HCT116 (cell line): ENCODE measurements at regions not wholly inside any gene's neighbourhood (a gene's known extent, or its start where the extent isn't known, plus 50 kb on each side); places are given as distances from the start of the nearest gene placed in this dataset.

Experiments used
- ATAC-seq: fragments of 200-7000 bp; cut with Tn5 transposase; 2 replicates; pipeline ENCODE4 v1.9.1; 2020; ENCODE audit warnings: mild to moderate bottlenecking, moderate library complexity
- BruUV-seq: library from RNA; stranded (reverse); fragments of 400-500 nt; replicated peaks from 2 replicates; lab custom pipeline; 2021; lab: Mats Ljungman, UMichigan
- CTCF ChIA-PET: fragments of 300-600 bp; sonication (Branson Sonifier 250); formaldehyde crosslinking; loops from one replicate; lab custom pipeline; 2021; ENCODE audit warnings: antibody characterized with exemption; lab: Charles Lee
- POLR2A ChIA-PET: fragments of 300-600, 350-600 bp; sonication (Branson Sonifier 250); formaldehyde crosslinking; loops from one replicate; lab custom pipeline; 2021; ENCODE audit warnings: antibody characterized with exemption; lab: Charles Lee
- RAD21 ChIA-PET, 2 experiments: fragments of 300-600 bp; sonication (Branson Sonifier 250); formaldehyde crosslinking; loops; one replicate each; lab custom pipeline; 2023; ENCODE audit warnings: low total read pairs in 2 of 2; ENCODE audit not compliant: uncharacterized antibody in 2 of 2, unreplicated experiment in 2 of 2, low non-redundant PET in 1 of 2; lab: Charles Lee
- DNase-seq: peaks from one replicate; pipeline ENCODE4 v3.0.0-alpha.2; 2010; ENCODE audit warnings: low read depth, low spot score
- H2AFZ ChIP-seq: fragments of 200-600 bp; shearing (Covaris generic), sonication (generic); 2 replicates; pipeline ENCODE4 v1.6.1; 2017; ENCODE audit warnings: low read depth, mixed run types, mixed read lengths, antibody characterized with exemption, low read length; ENCODE audit not compliant: poor library complexity, severe bottlenecking
- H3K27ac ChIP-seq: 2 replicates; pipeline ENCODE4 v1.5.1; 2012; ENCODE audit warnings: low read depth, low read length
- H3K27me3 ChIP-seq: fragments of 200-600 bp; sonication (generic); 2 replicates; pipeline ENCODE4 v1.6.1; 2016; ENCODE audit warnings: mixed run types, low read length, mixed read lengths; ENCODE audit not compliant: insufficient read depth
- H3K36me3 ChIP-seq, 2 experiments: fragments of 200-500 bp in 1 of 2; fragments of 200-600 bp in 1 of 2; sonication (Bioruptor generic) in 1 of 2; sonication (generic) in 1 of 2; 2 replicates each; pipeline versions ENCODE4 v1.5.1 to v1.6.1; 2014 to 2016; ENCODE audit warnings: low read length in 2 of 2, inconsistent platforms in 1 of 2, mixed read lengths in 1 of 2, mixed run types in 1 of 2; ENCODE audit not compliant: insufficient read depth in 2 of 2, control insufficient read depth in 1 of 2
- H3K4me1 ChIP-seq, 2 experiments: fragments of 200-600 bp in 1 of 2; sonication (generic) in 1 of 2; 2 replicates each; pipeline versions ENCODE4 v1.5.1 to v1.6.1; 2012 to 2017; ENCODE audit warnings: low read length in 2 of 2, inconsistent platforms in 1 of 2, mild to moderate bottlenecking in 1 of 2, mixed read lengths in 1 of 2, mixed run types in 1 of 2, moderate library complexity in 1 of 2; ENCODE audit not compliant: insufficient read depth in 2 of 2, control insufficient read depth in 1 of 2
- H3K4me2 ChIP-seq: fragments of 200-600 bp; sonication (generic); 2 replicates; pipeline ENCODE4 v1.6.1; 2017; ENCODE audit warnings: mixed run types, low read length, mixed read lengths
- H3K4me3 ChIP-seq, 2 experiments: fragments of 200-600 bp in 1 of 2; sonication (generic) in 1 of 2; replicated peaks in 1 of 2; 2 replicates each; pipeline ENCODE4 v1.5.1; 2011 to 2016; ENCODE audit warnings: low read length in 2 of 2, control low read depth in 1 of 2, low read depth in 1 of 2, mild to moderate bottlenecking in 1 of 2, mixed read lengths in 1 of 2, mixed run types in 1 of 2
- H3K79me2 ChIP-seq: fragments of 200-600 bp; sonication (generic); 2 replicates; pipeline ENCODE4 v1.6.1; 2017; ENCODE audit warnings: mild to moderate bottlenecking, mixed run types, low read length, moderate library complexity, mixed read lengths; ENCODE audit not compliant: insufficient read depth
- H3K9ac ChIP-seq: fragments of 200-600 bp; sonication (generic); 2 replicates; pipeline ENCODE4 v1.6.1; 2016; ENCODE audit warnings: low read length, mixed read lengths
- H3K9me2 ChIP-seq: fragments of 200-600 bp; sonication (generic), shearing (Covaris generic); 2 replicates; pipeline ENCODE4 v1.6.1; 2017; ENCODE audit warnings: mixed run types, mild to moderate bottlenecking, moderate library complexity; ENCODE audit not compliant: insufficient read depth
- H3K9me3 ChIP-seq, 2 experiments: fragments of 200-500 bp in 1 of 2; fragments of 200-600 bp in 1 of 2; sonication (Bioruptor generic) in 1 of 2; sonication (generic) in 1 of 2; 2 replicates each; pipeline ENCODE4 v1.6.1; 2014 to 2017; ENCODE audit warnings: low read length in 2 of 2, mixed read lengths in 2 of 2, inconsistent platforms in 1 of 2, low read depth in 1 of 2, mild to moderate bottlenecking in 1 of 2, mixed run types in 1 of 2, moderate library complexity in 1 of 2; ENCODE audit not compliant: control insufficient read depth in 1 of 2, insufficient read depth in 1 of 2
- H4K20me1 ChIP-seq: fragments of 200-600 bp; sonication (generic), shearing (Covaris generic); 2 replicates; pipeline ENCODE4 v1.6.1; 2017; ENCODE audit warnings: mixed run types, mild to moderate bottlenecking, moderate library complexity; ENCODE audit not compliant: insufficient read depth
- ATF3 ChIP-seq: IDR thresholded peaks from 2 replicates; pipeline ENCODE4 v1.6.1; 2012
- EGR1 ChIP-seq: IDR thresholded peaks from 2 replicates; pipeline ENCODE4 v1.6.1; 2012; ENCODE audit warnings: low read depth
- ELF1 ChIP-seq: IDR thresholded peaks from 2 replicates; pipeline ENCODE4 v1.6.1; 2012; ENCODE audit warnings: low read depth, borderline replicate concordance
- EZH2 ChIP-seq: fragments of 200-600 bp; sonication (generic); IDR thresholded peaks from 2 replicates; pipeline ENCODE4 v1.6.1; 2017; ENCODE audit warnings: antibody characterized with exemption, mixed run types
- EZH2phosphoT487 ChIP-seq: fragments of 200-600 bp; IDR thresholded peaks from 2 replicates; pipeline ENCODE4 v1.6.1; 2018; ENCODE audit warnings: antibody characterized with exemption, borderline replicate concordance
- FOSL1 ChIP-seq: IDR thresholded peaks from 2 replicates; pipeline ENCODE4 v1.6.1; 2012; ENCODE audit warnings: low read depth
- JUND ChIP-seq: IDR thresholded peaks from 2 replicates; pipeline ENCODE4 v1.6.1; 2012
- MAX ChIP-seq: IDR thresholded peaks from 2 replicates; pipeline ENCODE4 v1.6.1; 2012
- POLR2A ChIP-seq: IDR thresholded peaks from 2 replicates; pipeline ENCODE4 v1.7.0; 2011; ENCODE audit warnings: borderline replicate concordance; ENCODE audit not compliant: insufficient read depth, insufficient read length; ENCODE audit errors: extremely low read depth
- RAD21 ChIP-seq: IDR thresholded peaks from 2 replicates; pipeline ENCODE4 v1.6.1; 2012; ENCODE audit warnings: low read depth, mild to moderate bottlenecking
- REST ChIP-seq: IDR thresholded peaks from 2 replicates; pipeline ENCODE4 v1.6.1; 2012; ENCODE audit warnings: low read depth
- SIN3A ChIP-seq: IDR thresholded peaks from 2 replicates; pipeline ENCODE4 v1.6.1; 2012; ENCODE audit warnings: low read depth
- SP1 ChIP-seq: IDR thresholded peaks from 2 replicates; pipeline ENCODE4 v1.6.1; 2012; ENCODE audit warnings: low read depth
- SRF ChIP-seq: IDR thresholded peaks from 2 replicates; pipeline ENCODE4 v1.6.1; 2012; ENCODE audit warnings: low read depth
- TCF7L2 ChIP-seq: IDR thresholded peaks from 2 replicates; pipeline ENCODE4 v1.7.0; 2011; ENCODE audit warnings: borderline replicate concordance, inconsistent platforms; ENCODE audit not compliant: insufficient read depth, insufficient read length; ENCODE audit errors: extremely low read depth
- YY1 ChIP-seq: IDR thresholded peaks from 2 replicates; pipeline ENCODE4 v1.6.1; 2011; ENCODE audit warnings: low read length, low read depth, moderate library complexity, mild to moderate bottlenecking; ENCODE audit not compliant: insufficient replicate concordance; ENCODE audit errors: extremely low read depth
- ZBTB33 ChIP-seq: IDR thresholded peaks from 2 replicates; pipeline ENCODE4 v1.6.1; 2011; ENCODE audit warnings: mild to moderate bottlenecking, low read length, moderate library complexity; ENCODE audit not compliant: insufficient replicate concordance; ENCODE audit errors: extremely low read depth
- ZFX ChIP-seq: fragments of 450-650 bp; IDR thresholded peaks from 2 replicates; pipeline ENCODE4 v1.6.1; 2017
- ZNF274 ChIP-seq: fragments of 200-500 bp; sonication (Bioruptor generic); IDR thresholded peaks from 2 replicates; pipeline ENCODE4 v1.6.1; 2014; ENCODE audit warnings: mild to moderate bottlenecking, low read depth, low read length, inconsistent platforms
- intact Hi-C: fragments of 100-400 bp; cut with micrococcal nuclease; formaldehyde crosslinking; loops from 2 replicates; pipeline ENCODE4 v1.10.0; 2022

- Histone ChIP-seq H3K9me3 (no peaks in the 10 kb centered on the region), H3K79me2 (no peaks in the 10 kb centered on the region), H3K27ac (no peak overlapping the region), H3K4me2 (no peak overlapping the region)
- BruUV-seq, result no TSS peak
- intact Hi-C loops, result no loop called here
- DNase-seq, result no peak
- POLR2A ChIA-PET, result no interaction called here
- TF ChIP-seq FOSL1 (no peak), POLR2A (no peak), ZNF274 (no peak), REST (no peak), ZFX (no peak), EZH2 (no peak), RAD21 (no peak), YY1 (no peak), EGR1 (no peak), SRF (no peak), JUND (no peak), ELF1 (no peak), SIN3A (no peak), MAX (no peak), ATF3 (no peak), ZBTB33 (no peak), SP1 (no peak), TCF7L2 (no peak), EZH2phosphoT487 (no peak)
- TF ChIP-seq, all 23 proteins: peak for 0
- Histone ChIP-seq H3K9me2 (no peaks in the 10 kb centered on the region), H3K27me3 (no peaks in the 10 kb centered on the region), H3K4me1 (no peaks in the 10 kb centered on the region), H3K4me3 (no peak overlapping the region), H2AFZ (no peak overlapping the region), H4K20me1 (no peaks in the 10 kb centered on the region), H3K9ac (no peak overlapping the region), H3K36me3 (no peaks in the 10 kb centered on the region)
- no peak for ATAC-seq
- CTCF ChIA-PET, result no interaction called here
- RAD21 ChIA-PET, result no interaction called here
These were observed 316.2 kb upstream of the THRB start for GRCh38 chr3:24810881-24811280.
